SK-N-SH (cell line): ENCODE measurements at regions not wholly inside any gene's neighbourhood (a gene's known extent, or its start where the extent isn't known, plus 50 kb on each side); places are given as distances from the start of the nearest gene placed in this dataset.

Experiments
- CTCF ChIA-PET: fragments of 300-600, 350-600 bp; formaldehyde crosslinking; extraction: SDS; loops from one replicate; lab custom pipeline; 2021; lab: Yijun Ruan, JAX
- POLR2A ChIA-PET: fragments of 350-600 bp; sonication (Branson Sonifier 250); formaldehyde crosslinking; extraction: SDS; loops from one replicate; lab custom pipeline; 2020; ENCODE audit warnings: antibody characterized with exemption, inconsistent platforms; lab: Yijun Ruan, JAX
- DNase-seq: peaks from one replicate; pipeline ENCODE4 v3.0.0; 2012
- H2AFZ ChIP-seq: fragments of 200-600 bp; sonication (generic); 2 replicates; pipeline ENCODE4 v1.8.1; 2016; ENCODE audit warnings: antibody characterized with exemption, mild to moderate bottlenecking, low read depth
- H3F3A ChIP-seq: fragments of 200-600 bp; sonication (generic); replicated peaks from 2 replicates; pipeline ENCODE3; 2016; ENCODE audit warnings: antibody characterized with exemption, mild to moderate bottlenecking; ENCODE audit not compliant: insufficient read depth
- H3K27ac ChIP-seq, 2 experiments: fragments of 200-500 bp in 1 of 2; fragments of 200-600 bp in 1 of 2; sonication (Bioruptor generic) in 1 of 2; sonication (generic), shearing (Covaris generic) in 1 of 2; 2 replicates each; pipeline versions ENCODE4 v1.5.1 to v1.6.1; 2014 to 2016; ENCODE audit warnings: low read depth in 2 of 2, inconsistent platforms in 1 of 2, low read length in 1 of 2, mild to moderate bottlenecking in 1 of 2, mixed read lengths in 1 of 2
- H3K27me3 ChIP-seq: fragments of 200-600 bp; sonication (generic), shearing (Covaris generic); 2 replicates; pipeline ENCODE4 v1.6.1; 2016; ENCODE audit warnings: mixed run types; ENCODE audit not compliant: insufficient read depth
- H3K36me3 ChIP-seq, 2 experiments: fragments of 200-500 bp in 1 of 2; fragments of 200-600 bp in 1 of 2; sonication (Bioruptor generic) in 1 of 2; sonication (generic) in 1 of 2; replicated peaks in 1 of 2; 2 replicates each; pipeline versions ENCODE3 to v1.5.1; 2014 to 2016; ENCODE audit warnings: low read length in 1 of 2, mild to moderate bottlenecking in 1 of 2; ENCODE audit not compliant: insufficient read depth in 2 of 2, control insufficient read depth in 1 of 2
- H3K4me1 ChIP-seq, 2 experiments: fragments of 200-500 bp in 1 of 2; fragments of 200-600 bp in 1 of 2; sonication (Bioruptor generic) in 1 of 2; sonication (generic), shearing (Covaris generic) in 1 of 2; 2 replicates each; pipeline versions ENCODE4 v1.5.1 to v1.6.1; 2014 to 2016; ENCODE audit warnings: low read depth in 1 of 2, low read length in 1 of 2, mixed run types in 1 of 2; ENCODE audit not compliant: insufficient read depth in 2 of 2, control insufficient read depth in 1 of 2
- H3K4me2 ChIP-seq: fragments of 200-600 bp; sonication (generic), shearing (Covaris generic); 2 replicates; pipeline ENCODE4 v1.6.1; 2017; ENCODE audit warnings: mixed run types
- H3K4me3 ChIP-seq, 2 experiments: fragments of 200-500 bp in 1 of 2; fragments of 200-600 bp in 1 of 2; sonication (Bioruptor generic) in 1 of 2; sonication (generic), shearing (Covaris generic) in 1 of 2; 2 replicates each; pipeline versions ENCODE4 v1.5.1 to v1.8.1; 2014 to 2016; ENCODE audit warnings: low read depth in 2 of 2, inconsistent platforms in 1 of 2, low read length in 1 of 2, mild to moderate bottlenecking in 1 of 2, mixed read lengths in 1 of 2, moderate library complexity in 1 of 2
- H3K79me2 ChIP-seq: fragments of 200-600 bp; sonication (generic); 2 replicates; pipeline ENCODE4 v1.8.1; 2017; ENCODE audit warnings: mild to moderate bottlenecking; ENCODE audit not compliant: insufficient read depth
- H3K9ac ChIP-seq: fragments of 200-600 bp; sonication (generic); 2 replicates; pipeline ENCODE4 v1.6.1; 2017; ENCODE audit warnings: mixed run types
- H3K9me2 ChIP-seq: fragments of 200-600 bp; sonication (generic); 2 replicates; pipeline ENCODE4 v1.6.1; 2017; ENCODE audit warnings: mixed run types
- H3K9me3 ChIP-seq: fragments of 200-600 bp; sonication (generic); 2 replicates; pipeline ENCODE4 v1.6.1; 2017; ENCODE audit warnings: mixed run types, mild to moderate bottlenecking, moderate library complexity
- H4K20me1 ChIP-seq: fragments of 200-600 bp; sonication (generic); 2 replicates; pipeline ENCODE4 v1.6.1; 2017; ENCODE audit warnings: mild to moderate bottlenecking, mixed run types; ENCODE audit not compliant: insufficient read depth
- EZH2phosphoT487 ChIP-seq: fragments of 200-600 bp; sonication (generic); IDR thresholded peaks from 2 replicates; pipeline ENCODE4 v1.6.1; 2017; ENCODE audit warnings: low read depth, mixed run types, mild to moderate bottlenecking, antibody characterized with exemption, moderate library complexity, borderline replicate concordance
- FOXJ3 ChIP-seq: sonication (generic); formaldehyde crosslinking; IDR thresholded peaks from 2 replicates; pipeline ENCODE4 v1.5.1; 2020; ENCODE audit warnings: mild to moderate bottlenecking, missing genetic modification reagents
- GATA2 ChIP-seq: sonication (generic); formaldehyde crosslinking; IDR thresholded peaks from 2 replicates; pipeline ENCODE4 v1.5.0; 2020; ENCODE audit warnings: mild to moderate bottlenecking, missing genetic modification reagents
- MXI1 ChIP-seq: IDR thresholded peaks from 2 replicates; pipeline ENCODE4 v1.6.1; 2012; ENCODE audit warnings: mild to moderate bottlenecking, low read depth, low read length, improper control_type of control experiment
- NRF1 ChIP-seq: IDR thresholded peaks from 2 replicates; pipeline ENCODE4 v1.6.1; 2012; ENCODE audit warnings: low read depth, mild to moderate bottlenecking, low read length
- RAD21 ChIP-seq: IDR thresholded peaks from 2 replicates; pipeline ENCODE4 v1.6.1; 2012; ENCODE audit warnings: mild to moderate bottlenecking, low read length
- RCOR1 ChIP-seq: fragments of 150-350 bp; IDR thresholded peaks from 2 replicates; pipeline ENCODE4 v1.6.1; 2017; ENCODE audit warnings: antibody characterized with exemption, low read length
- RFX5 ChIP-seq: IDR thresholded peaks from 2 replicates; pipeline ENCODE4 v1.6.1; 2012; ENCODE audit warnings: mild to moderate bottlenecking, improper control_type of control experiment, low read length
- RXRA ChIP-seq: IDR thresholded peaks from 2 replicates; pipeline ENCODE4 v1.4.0; 2012; ENCODE audit warnings: low read depth, mild to moderate bottlenecking, borderline replicate concordance
- SIN3A ChIP-seq: IDR thresholded peaks from 2 replicates; pipeline ENCODE4 v1.6.1; 2012; ENCODE audit warnings: low read depth, mild to moderate bottlenecking, low read length, moderate library complexity, borderline replicate concordance
- SMC3 ChIP-seq: IDR thresholded peaks from 2 replicates; pipeline ENCODE4 v1.6.1; 2012; ENCODE audit warnings: low read depth, low read length, improper control_type of control experiment
- TCF12 ChIP-seq: IDR thresholded peaks from 2 replicates; pipeline ENCODE4 v1.4.0; 2012
- TEAD4 ChIP-seq: IDR thresholded peaks from 2 replicates; pipeline ENCODE4 v1.4.0; 2012; ENCODE audit warnings: mild to moderate bottlenecking, borderline replicate concordance; ENCODE audit not compliant: insufficient read depth
- USF2 ChIP-seq: fragments of 150-350 bp; IDR thresholded peaks from 2 replicates; pipeline ENCODE4 v1.6.1; 2017; ENCODE audit warnings: antibody characterized with exemption, low read length, low read depth, borderline replicate concordance
- YY1 ChIP-seq: IDR thresholded peaks from 2 replicates; pipeline ENCODE4 v1.4.0; 2012; ENCODE audit warnings: low read depth, mild to moderate bottlenecking
- WGBS: methylation state at CpG from one replicate; pipeline ENCODE4 v1.1.6; 2017; ENCODE audit warnings: low lambda C conversion rate; 5-methylcytosine and 5-hydroxymethylcytosine counted together
- TF ChIP-seq, protein P1 (sequence below): fragments of 150-350 bp; IDR thresholded peaks from 2 replicates; pipeline ENCODE4 v1.6.1; 2016; ENCODE audit warnings: mild to moderate bottlenecking, low read depth, low read length
- TF ChIP-seq, protein P2 (sequence below): IDR thresholded peaks from 2 replicates; pipeline ENCODE4 v1.6.1; 2012; ENCODE audit warnings: mild to moderate bottlenecking, low read depth, low read length, moderate library complexity

DNA sequence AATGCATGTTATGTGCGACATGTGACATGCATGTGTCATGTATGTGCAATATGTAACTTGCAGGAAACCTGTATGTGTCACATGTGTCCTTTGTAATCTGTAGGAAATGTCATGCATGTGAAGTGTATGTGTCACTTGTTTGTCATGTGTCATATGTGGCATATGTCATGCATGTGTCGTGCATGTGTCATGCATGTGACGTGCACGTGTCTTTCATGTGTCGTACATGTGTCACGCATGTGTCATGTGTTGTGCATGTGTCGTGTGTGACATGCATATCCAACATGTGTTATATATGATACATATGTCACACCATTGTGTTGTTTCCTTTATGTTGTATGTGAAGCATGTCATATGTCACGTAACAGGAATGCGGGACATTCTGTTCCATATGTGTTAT lies 2153.2 kb upstream of the PIK3C3 start:
- CTCF ChIA-PET: no interaction called here
- no peaks in the 10 kb centered on the region for H3K36me3 ChIP-seq
- POLR2A ChIA-PET: no interaction called here

More for the DNA sequence above, 2153.2 kb upstream of the PIK3C3 start:
- TF ChIP-seq TEAD4 (no peak), RCOR1 (no peak), RFX5 (no peak), FOXJ3 (CRISPR knock-in tag) (no peak), MXI1 (no peak), GATA2 (CRISPR knock-in tag) (no peak), USF2 (no peak), EZH2phosphoT487 (no peak), RAD21 (no peak), YY1 (no peak), SMC3 (no peak), SIN3A (no peak), RXRA (no peak), TCF12 (no peak), NRF1 (no peak)
- TF ChIP-seq, protein P1, sequence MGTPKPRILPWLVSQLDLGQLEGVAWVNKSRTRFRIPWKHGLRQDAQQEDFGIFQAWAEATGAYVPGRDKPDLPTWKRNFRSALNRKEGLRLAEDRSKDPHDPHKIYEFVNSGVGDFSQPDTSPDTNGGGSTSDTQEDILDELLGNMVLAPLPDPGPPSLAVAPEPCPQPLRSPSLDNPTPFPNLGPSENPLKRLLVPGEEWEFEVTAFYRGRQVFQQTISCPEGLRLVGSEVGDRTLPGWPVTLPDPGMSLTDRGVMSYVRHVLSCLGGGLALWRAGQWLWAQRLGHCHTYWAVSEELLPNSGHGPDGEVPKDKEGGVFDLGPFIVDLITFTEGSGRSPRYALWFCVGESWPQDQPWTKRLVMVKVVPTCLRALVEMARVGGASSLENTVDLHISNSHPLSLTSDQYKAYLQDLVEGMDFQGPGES: no peak
- TF ChIP-seq, protein P2, sequence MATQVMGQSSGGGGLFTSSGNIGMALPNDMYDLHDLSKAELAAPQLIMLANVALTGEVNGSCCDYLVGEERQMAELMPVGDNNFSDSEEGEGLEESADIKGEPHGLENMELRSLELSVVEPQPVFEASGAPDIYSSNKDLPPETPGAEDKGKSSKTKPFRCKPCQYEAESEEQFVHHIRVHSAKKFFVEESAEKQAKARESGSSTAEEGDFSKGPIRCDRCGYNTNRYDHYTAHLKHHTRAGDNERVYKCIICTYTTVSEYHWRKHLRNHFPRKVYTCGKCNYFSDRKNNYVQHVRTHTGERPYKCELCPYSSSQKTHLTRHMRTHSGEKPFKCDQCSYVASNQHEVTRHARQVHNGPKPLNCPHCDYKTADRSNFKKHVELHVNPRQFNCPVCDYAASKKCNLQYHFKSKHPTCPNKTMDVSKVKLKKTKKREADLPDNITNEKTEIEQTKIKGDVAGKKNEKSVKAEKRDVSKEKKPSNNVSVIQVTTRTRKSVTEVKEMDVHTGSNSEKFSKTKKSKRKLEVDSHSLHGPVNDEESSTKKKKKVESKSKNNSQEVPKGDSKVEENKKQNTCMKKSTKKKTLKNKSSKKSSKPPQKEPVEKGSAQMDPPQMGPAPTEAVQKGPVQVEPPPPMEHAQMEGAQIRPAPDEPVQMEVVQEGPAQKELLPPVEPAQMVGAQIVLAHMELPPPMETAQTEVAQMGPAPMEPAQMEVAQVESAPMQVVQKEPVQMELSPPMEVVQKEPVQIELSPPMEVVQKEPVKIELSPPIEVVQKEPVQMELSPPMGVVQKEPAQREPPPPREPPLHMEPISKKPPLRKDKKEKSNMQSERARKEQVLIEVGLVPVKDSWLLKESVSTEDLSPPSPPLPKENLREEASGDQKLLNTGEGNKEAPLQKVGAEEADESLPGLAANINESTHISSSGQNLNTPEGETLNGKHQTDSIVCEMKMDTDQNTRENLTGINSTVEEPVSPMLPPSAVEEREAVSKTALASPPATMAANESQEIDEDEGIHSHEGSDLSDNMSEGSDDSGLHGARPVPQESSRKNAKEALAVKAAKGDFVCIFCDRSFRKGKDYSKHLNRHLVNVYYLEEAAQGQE: no peak
- TF ChIP-seq, all 33 proteins: peak for 0
- Histone ChIP-seq H3K4me2 (no peak overlapping the region), H3K9ac (no peak overlapping the region), H3K79me2 (no peaks in the 10 kb centered on the region), H3K4me1 (no peaks in the 10 kb centered on the region), H3K27me3 (no peaks in the 10 kb centered on the region), H3F3A (peaks cover 29% of the 10 kb centered on the region), H3K27ac (no peak overlapping the region), H3K4me3 (no peak overlapping the region), H3K9me3 (no peaks in the 10 kb centered on the region), H4K20me1 (no peaks in the 10 kb centered on the region), H2AFZ (no peak overlapping the region), H3K9me2 (no peaks in the 10 kb centered on the region)
- 77% methylated on average over 9 of the region's 9 CpGs for WGBS
- DNase-seq: no peak
